HepG2 (cell line): ENCODE measurements at regions not wholly inside any gene's neighbourhood (a gene's known extent, or its start where the extent isn't known, plus 50 kb on each side); places are given as distances from the start of the nearest gene placed in this dataset.
"Not testable (repeated sequence)": the region's sequence is repeated elsewhere in the genome, so short reads cannot be mapped to it uniquely, and the experiment has no call there.

ENCODE experiments used
- ATAC-seq: fragments of 200-7000 bp; cut with Tn5 transposase; 3 replicates; pipeline ENCODE4 v1.9.1; 2020; ENCODE audit warnings: mild to moderate bottlenecking, moderate library complexity
- BruUV-seq: library from RNA; stranded (reverse); fragments of 400-500 nt; replicated peaks from 2 replicates; lab custom pipeline; 2021; lab: Mats Ljungman, UMichigan
- CTCF ChIA-PET: fragments of 300-600 bp; formaldehyde crosslinking; extraction: SDS; loops from one replicate; lab custom pipeline; 2021; ENCODE audit warnings: low total read pairs, inconsistent platforms, low intra/inter-chr PET ratio; lab: Yijun Ruan, JAX
- POLR2A ChIA-PET: fragments of 350-600 bp; sonication (Branson Sonifier 250); formaldehyde crosslinking; loops from one replicate; lab custom pipeline; 2020; ENCODE audit warnings: antibody characterized with exemption, inconsistent platforms; lab: Yijun Ruan, JAX
- DNase-seq: peaks from one replicate; pipeline ENCODE4 v3.0.0-alpha.2; 2015; ENCODE audit warnings: low spot score
- FAIRE-seq: peaks from 3 replicates; lab custom pipeline; 2011; peaks lifted over from hg19 to GRCh38; lab: Jason Lieb, UNC
- H2AFZ ChIP-seq: one replicate; pipeline ENCODE4 v1.6.1; 2011; ENCODE audit warnings: low read length, inconsistent platforms
- H3K27ac ChIP-seq: fragments of 300-600 bp; 3 replicates; pipeline ENCODE4 v1.8.0; 2011; ENCODE audit warnings: mixed run types, mild to moderate bottlenecking, mixed read lengths, low read length, inconsistent platforms; ENCODE audit not compliant: insufficient read depth; ENCODE audit errors: extremely low read length
- H3K27me3 ChIP-seq, 2 experiments: fragments of 200-600 bp in 1 of 2; 2 replicates in 1 of 2; 3 replicates in 1 of 2; pipeline versions ENCODE4 v1.6.0 to v1.8.0; 2011; ENCODE audit warnings: low read length in 2 of 2, mild to moderate bottlenecking in 2 of 2, moderate library complexity in 2 of 2, inconsistent platforms in 1 of 2; ENCODE audit not compliant: insufficient read depth in 2 of 2, control insufficient read depth in 1 of 2
- H3K36me3 ChIP-seq, 2 experiments: fragments of 200-600 bp in 1 of 2; replicated peaks in 1 of 2; 2 replicates in 1 of 2; 3 replicates in 1 of 2; pipeline versions ENCODE4 v1.5.1 to v1.8.0; 2011; ENCODE audit warnings: low read length in 2 of 2, inconsistent platforms in 1 of 2; ENCODE audit not compliant: insufficient read depth in 2 of 2, control insufficient read depth in 1 of 2
- H3K4me1 ChIP-seq: 2 replicates; pipeline ENCODE4 v1.5.1; 2012; ENCODE audit warnings: low read length, inconsistent platforms; ENCODE audit not compliant: insufficient read depth
- H3K4me2 ChIP-seq: 2 replicates; pipeline ENCODE4 v1.6.0; 2011; ENCODE audit warnings: low read depth, low read length, inconsistent platforms
- H3K4me3 ChIP-seq, 3 experiments: fragments of 200-600 bp in 1 of 3; sonication (generic), shearing (Covaris generic) in 1 of 3; replicated peaks in 1 of 3; 2 replicates each; pipeline ENCODE4 v1.5.1; 2011 to 2016; ENCODE audit warnings: low read length in 3 of 3, inconsistent platforms in 2 of 3, low read depth in 2 of 3, mild to moderate bottlenecking in 2 of 3, control low read depth in 1 of 3, mixed read lengths in 1 of 3; ENCODE audit not compliant: insufficient read depth in 1 of 3
- H3K79me2 ChIP-seq: one replicate; pipeline ENCODE4 v1.6.1; 2011; ENCODE audit warnings: low read length, inconsistent platforms; ENCODE audit not compliant: insufficient read depth
- H3K9ac ChIP-seq: 2 replicates; pipeline ENCODE4 v1.6.0; 2011; ENCODE audit warnings: mild to moderate bottlenecking, low read depth, low read length, inconsistent platforms; ENCODE audit not compliant: insufficient read depth
- H3K9me3 ChIP-seq: 2 replicates; pipeline ENCODE4 v1.5.1; 2012; ENCODE audit warnings: mild to moderate bottlenecking, low read length
- H4K20me1 ChIP-seq: 2 replicates; pipeline ENCODE4 v1.6.0; 2011; ENCODE audit warnings: inconsistent platforms, mild to moderate bottlenecking, low read length, moderate library complexity; ENCODE audit not compliant: insufficient read depth
- CHCHD3 ChIP-seq: sonication (generic); formaldehyde crosslinking; IDR thresholded peaks from 2 replicates; pipeline ENCODE4 v1.8.0; 2022; ENCODE audit warnings: mild to moderate bottlenecking, missing genetic modification reagents, moderate library complexity
- NR2C2 ChIP-seq: sonication (generic); formaldehyde crosslinking; IDR thresholded peaks from 2 replicates; pipeline ENCODE4 v1.4.0; 2020; ENCODE audit warnings: missing genetic modification reagents, mild to moderate bottlenecking, moderate library complexity, borderline replicate concordance
- PCBP2 ChIP-seq: fragments of 200-400 bp; formaldehyde crosslinking; optimal IDR thresholded peaks from 2 replicates; pipeline ENCODE3; 2018; ENCODE audit warnings: low read length, low read depth; ENCODE audit not compliant: poor library complexity, severe bottlenecking
- RFX3 ChIP-seq: IDR thresholded peaks from 2 replicates; pipeline ENCODE4 v1.6.1; 2016; ENCODE audit warnings: missing biosample characterization, missing genetic modification reagents
- UBTF ChIP-seq: sonication (generic); formaldehyde crosslinking; IDR thresholded peaks from 2 replicates; pipeline ENCODE4 v1.4.0; 2020; ENCODE audit warnings: mild to moderate bottlenecking, missing genetic modification reagents
- ZNF788 ChIP-seq: sonication (generic); formaldehyde crosslinking; IDR thresholded peaks from 2 replicates; pipeline ENCODE4 v1.5.0; 2020; ENCODE audit warnings: mild to moderate bottlenecking, missing genetic modification reagents, borderline replicate concordance
- ZXDC ChIP-seq: sonication (generic); formaldehyde crosslinking; IDR thresholded peaks from 2 replicates; pipeline ENCODE4 v1.5.0; 2020; ENCODE audit warnings: mild to moderate bottlenecking, missing genetic modification reagents
- WGBS: methylation state at CpG from one replicate; pipeline ENCODE4 v1.1.6; 2017; ENCODE audit warnings: low lambda C conversion rate; 5-methylcytosine and 5-hydroxymethylcytosine counted together
- in situ Hi-C: cut with HindIII; loops from 2 replicates; pipeline ENCODE4 v1.10.0; 2017; ENCODE audit warnings: low pct_unique_long_range_greater_than_20kb; ENCODE audit not compliant: extremely low pct_ligation_motif_present
- intact Hi-C: fragments of 100-400 bp; cut with micrococcal nuclease; formaldehyde crosslinking; loops from one replicate; pipeline ENCODE4 v1.10.0; 2022; ENCODE audit not compliant: unreplicated experiment

DNA sequence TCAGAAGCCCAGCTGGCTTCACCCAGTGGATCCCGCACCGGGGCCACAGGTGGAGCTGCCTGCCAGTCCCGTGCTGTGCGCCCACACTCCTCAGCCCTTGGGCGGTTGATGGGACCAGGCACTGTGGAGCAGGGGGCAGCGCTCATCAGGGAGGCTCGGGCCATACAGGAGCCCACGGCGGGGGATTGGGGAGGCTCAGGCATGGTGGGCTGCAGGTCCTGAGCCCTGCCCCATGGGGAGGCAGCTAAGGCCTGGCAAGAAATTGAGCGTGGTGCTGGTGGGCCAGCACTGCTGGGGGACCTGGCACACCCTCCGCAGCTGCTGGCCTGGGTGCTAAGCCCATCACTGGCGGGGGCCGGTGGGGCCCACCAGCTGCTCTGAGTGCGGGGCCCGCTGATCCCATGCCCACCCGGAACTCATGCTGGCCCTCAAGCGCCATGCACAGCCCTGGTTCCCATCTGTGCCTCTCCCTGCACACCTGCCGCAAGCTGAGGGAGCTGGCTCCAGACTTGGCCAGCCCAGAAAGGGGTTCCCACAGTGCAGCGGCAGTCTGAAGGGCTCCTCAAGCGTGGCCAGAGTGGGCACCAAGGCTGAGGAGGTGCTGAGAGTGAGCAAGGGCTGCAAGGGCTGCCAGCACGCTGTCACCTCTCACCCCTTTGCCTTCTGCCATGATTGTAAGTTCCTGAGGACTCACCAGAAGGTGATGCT, 705.1 kb downstream of the STPG2 start:
- H3K4me1 ChIP-seq, intact Hi-C loops, H3K79me2 ChIP-seq, H3K4me3 ChIP-seq, H3K36me3 ChIP-seq, CTCF ChIA-PET, in situ Hi-C loops, H3K9ac ChIP-seq, FAIRE-seq, H3K4me2 ChIP-seq, H4K20me1 ChIP-seq, ATAC-seq, H3K27ac ChIP-seq, BruUV-seq, POLR2A ChIA-PET, DNase-seq, H2AFZ ChIP-seq, H3K27me3 ChIP-seq: not testable (repeated sequence)
- H3K9me3 ChIP-seq, result peaks cover 67% of the 10 kb centered on the region
- 94% methylated on average over 6 of the region's 21 CpGs for WGBS

- POLR2A ChIA-PET, result no interaction called here
- CTCF ChIA-PET, result no interaction called here
- Histone ChIP-seq H3K4me2 (no peak overlapping the region), H3K79me2 (no peaks in the 10 kb centered on the region), H3K27ac (no peak overlapping the region), H3K27me3 (no peaks in the 10 kb centered on the region), H3K36me3 (no peaks in the 10 kb centered on the region), H4K20me1 (no peaks in the 10 kb centered on the region), H3K4me3 (no peak overlapping the region), H3K4me1 (no peaks in the 10 kb centered on the region), H3K9ac (no peak overlapping the region), H3K9me3 (peaks cover 69% of the 10 kb centered on the region), H2AFZ (no peak overlapping the region)
- DNase-seq, result no peak
- intact Hi-C loops (no loop called here), in situ Hi-C loops (no loop called here)
- WGBS, result 57% methylated on average over 1 of the region's 6 CpGs
- ATAC-seq, result no peak
- no peak for FAIRE-seq
- no TSS peak for BruUV-seq
- no peak for TF ChIP-seq RFX3 (CRISPR knock-in tag)
- no peak for TF ChIP-seq UBTF (CRISPR knock-in tag)
- TF ChIP-seq NR2C2, result no peak
- TF ChIP-seq CHCHD3 (CRISPR knock-in tag), result no peak
- TF ChIP-seq PCBP2, result no peak
- TF ChIP-seq ZNF788 (CRISPR knock-in tag), result no peak
- no peak for TF ChIP-seq ZXDC (CRISPR knock-in tag)
Measured at GRCh38 chr4:97453186-97453585, 690.1 kb downstream of the STPG2 start.
